ENCODE measurements at regions not wholly inside any gene's neighbourhood (a gene's known extent, or its start where the extent isn't known, plus 50 kb on each side); places are given as distances from the start of the nearest gene placed in this dataset.

DNA sequence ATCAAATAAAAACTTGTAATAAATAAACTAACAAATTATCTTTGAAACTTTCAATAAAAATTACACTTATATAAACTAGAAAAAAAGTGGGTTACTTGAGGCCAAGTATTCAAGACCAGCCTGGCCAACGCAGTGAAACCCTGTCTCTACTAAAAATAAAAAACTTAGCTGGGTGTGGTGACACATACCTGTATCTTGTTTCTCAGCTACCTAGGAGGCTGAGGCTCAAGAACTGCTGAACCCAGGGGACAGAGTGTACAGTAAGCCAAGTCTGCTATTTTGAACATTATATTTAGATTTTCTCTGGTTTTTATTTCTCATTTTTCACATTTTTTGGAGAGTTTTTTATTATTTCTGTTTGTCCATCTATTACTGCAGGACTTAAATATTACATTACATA is 1397.6 kb upstream of the B3GALT2 start:
- no peak overlapping the region for H3K4me3 ChIP-seq (ENCODE audit: low read depth in 1 of 3, low read length in 3 of 3)
- no peaks in the 10 kb centered on the region for H3K4me1 ChIP-seq (ENCODE audit: control insufficient read depth in 3 of 3, insufficient read depth in 2 of 3, low read depth in 1 of 3, low read length in 2 of 3)
- WGBS, 3 donors: 75 to 82% (median 76%) methylated on average over 1 of the region's 1 CpG
- no peaks in the 10 kb centered on the region for H3K36me3 ChIP-seq (ENCODE audit: control insufficient read depth in 3 of 3, insufficient read depth in 2 of 3, low read depth in 1 of 3, low read length in 3 of 3)
- peaks cover 0 to 4% of the 10 kb centered on the region in 2 donors for H3K9me3 ChIP-seq (ENCODE audit: control insufficient read depth in 2 of 2, insufficient read depth in 1 of 2, low read depth in 1 of 2, low read length in 1 of 2)
- DNase-seq (no peak), FAIRE-seq (no peak)
- H3K27me3 ChIP-seq (ENCODE audit: control insufficient read depth in 3 of 3, insufficient read depth in 3 of 3, low read length in 3 of 3): no peaks in the 10 kb centered on the region
- no peak overlapping the region for H3K27ac ChIP-seq (ENCODE audit: low read depth in 1 of 3, low read length in 2 of 3)

DNA sequence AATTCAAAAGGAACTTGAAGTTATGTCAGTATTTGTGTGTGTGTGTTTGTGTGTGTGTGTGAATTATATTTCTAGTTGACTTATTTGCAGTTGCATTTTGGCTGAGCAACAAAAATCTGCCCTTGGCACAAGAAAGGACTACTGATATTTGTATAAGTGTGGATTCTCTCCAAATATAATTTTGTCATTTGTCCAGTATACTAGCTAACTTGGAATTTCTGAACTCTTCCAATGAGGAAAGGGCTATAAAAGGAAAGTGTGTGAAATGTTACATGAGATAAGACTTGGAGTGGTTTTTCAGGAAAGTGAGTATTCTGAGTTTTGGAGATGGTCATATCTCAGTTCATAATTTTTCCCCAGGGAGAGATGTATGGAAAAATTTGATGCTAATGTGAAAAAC is 1384.1 kb upstream of the B3GALT2 start:
- no peak for DNase-seq
- H3K4me1 ChIP-seq (ENCODE audit: control insufficient read depth in 3 of 3, insufficient read depth in 2 of 3, low read depth in 1 of 3, low read length in 2 of 3): no peaks in the 10 kb centered on the region
- H3K27me3 ChIP-seq (ENCODE audit: control insufficient read depth in 3 of 3, insufficient read depth in 3 of 3, low read length in 3 of 3): no peaks in the 10 kb centered on the region
- no peaks in the 10 kb centered on the region for H3K9me3 ChIP-seq (ENCODE audit: control insufficient read depth in 2 of 2, insufficient read depth in 1 of 2, low read depth in 1 of 2, low read length in 1 of 2)
- no peaks in the 10 kb centered on the region for H3K36me3 ChIP-seq (ENCODE audit: control insufficient read depth in 3 of 3, insufficient read depth in 2 of 3, low read depth in 1 of 3, low read length in 3 of 3)
- FAIRE-seq: no peak
- no peak overlapping the region for H3K4me3 ChIP-seq (ENCODE audit: low read depth in 1 of 3, low read length in 3 of 3)
- no peak overlapping the region for H3K27ac ChIP-seq (ENCODE audit: low read depth in 1 of 3, low read length in 2 of 3)

DNA sequence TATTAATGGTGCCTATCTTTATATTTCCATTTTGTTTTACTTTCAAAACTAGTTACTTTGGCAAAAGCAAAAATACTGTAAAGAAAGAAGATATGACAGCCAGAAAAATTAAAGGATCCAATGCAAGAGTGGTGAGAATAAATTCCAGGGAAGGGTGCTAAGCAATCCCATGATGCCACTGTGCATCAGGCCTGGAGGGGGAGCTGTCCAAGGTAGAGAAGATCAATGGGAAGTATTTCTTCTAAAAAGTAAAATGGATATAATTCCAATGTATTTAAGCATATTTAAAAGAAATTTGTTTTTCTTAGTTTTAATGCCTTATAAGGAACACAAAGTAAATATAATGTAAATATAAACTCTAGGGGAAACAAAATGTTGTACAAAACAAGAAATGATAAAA is 1382.2 kb upstream of the B3GALT2 start:
- Histone ChIP-seq H3K4me3 (ENCODE audit: low read depth in 1 of 3, low read length in 3 of 3) (no peak overlapping the region), H3K9me3 (ENCODE audit: control insufficient read depth in 2 of 2, insufficient read depth in 1 of 2, low read depth in 1 of 2, low read length in 1 of 2) (no peaks in the 10 kb centered on the region), H3K27ac (ENCODE audit: low read depth in 1 of 3, low read length in 2 of 3) (no peak overlapping the region), H3K36me3 (ENCODE audit: control insufficient read depth in 3 of 3, insufficient read depth in 2 of 3, low read depth in 1 of 3, low read length in 3 of 3) (no peaks in the 10 kb centered on the region), H3K4me1 (ENCODE audit: control insufficient read depth in 3 of 3, insufficient read depth in 2 of 3, low read depth in 1 of 3, low read length in 2 of 3) (no peaks in the 10 kb centered on the region), H3K27me3 (ENCODE audit: control insufficient read depth in 3 of 3, insufficient read depth in 3 of 3, low read length in 3 of 3) (no peaks in the 10 kb centered on the region)
- DNase-seq (no peak), FAIRE-seq (no peak)

DNA sequence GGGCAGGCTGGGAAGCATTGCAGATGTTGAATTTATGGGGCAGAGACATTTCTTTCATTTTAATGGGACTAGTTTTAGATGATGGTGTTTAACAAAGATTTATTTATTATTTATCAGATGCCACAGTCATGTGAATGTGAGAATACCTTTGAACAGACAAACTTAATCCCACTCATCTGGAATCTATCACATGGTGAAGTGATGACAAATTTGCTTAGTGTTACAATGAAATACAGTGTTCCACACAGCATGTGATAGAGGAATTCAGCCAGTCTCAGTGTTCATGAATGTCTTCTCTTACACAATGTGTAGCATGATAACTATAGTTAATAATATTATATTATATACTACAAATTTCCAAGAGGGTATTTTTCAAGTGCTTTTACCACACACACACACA is 1361.7 kb upstream of the B3GALT2 start:
- Histone ChIP-seq H3K27ac (ENCODE audit: low read depth in 1 of 3, low read length in 2 of 3) (no peak overlapping the region), H3K36me3 (ENCODE audit: control insufficient read depth in 3 of 3, insufficient read depth in 2 of 3, low read depth in 1 of 3, low read length in 3 of 3) (no peaks in the 10 kb centered on the region), H3K4me1 (ENCODE audit: control insufficient read depth in 3 of 3, insufficient read depth in 2 of 3, low read depth in 1 of 3, low read length in 2 of 3) (no peaks in the 10 kb centered on the region), H3K4me3 (ENCODE audit: low read depth in 1 of 3, low read length in 3 of 3) (no peak overlapping the region), H3K27me3 (ENCODE audit: control insufficient read depth in 3 of 3, insufficient read depth in 3 of 3, low read length in 3 of 3) (no peaks in the 10 kb centered on the region), H3K9me3 (ENCODE audit: control insufficient read depth in 2 of 2, insufficient read depth in 1 of 2, low read depth in 1 of 2, low read length in 1 of 2) (peaks cover 0 to 5% of the 10 kb centered on the region in 2 donors)
- no peak for DNase-seq
- no peak for FAIRE-seq

DNA sequence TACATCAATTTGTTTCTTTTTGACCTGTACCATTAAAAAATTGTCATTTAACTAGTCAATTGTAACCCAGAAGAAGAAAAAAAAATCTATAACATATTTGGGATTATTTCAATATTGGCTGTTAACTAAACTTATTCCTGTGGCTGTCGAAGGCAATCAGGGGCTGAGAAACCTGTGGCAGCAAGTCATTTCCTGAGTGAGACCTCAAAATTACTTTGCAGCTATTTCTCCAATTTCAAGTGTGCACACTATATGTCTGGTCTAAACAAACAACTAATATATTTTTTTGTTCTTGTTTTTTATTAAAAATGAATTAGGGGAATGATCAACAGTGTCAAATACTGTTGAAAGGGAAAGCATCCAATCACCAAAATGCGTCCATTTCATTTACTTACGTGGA is 1357.6 kb upstream of the B3GALT2 start:
- Histone ChIP-seq H3K27ac (ENCODE audit: low read depth in 1 of 3, low read length in 2 of 3) (no peak overlapping the region), H3K9me3 (ENCODE audit: control insufficient read depth in 2 of 2, insufficient read depth in 1 of 2, low read depth in 1 of 2, low read length in 1 of 2) (peaks cover 0 to 4% of the 10 kb centered on the region in 2 donors), H3K4me3 (ENCODE audit: low read depth in 1 of 3, low read length in 3 of 3) (no peak overlapping the region), H3K27me3 (ENCODE audit: control insufficient read depth in 3 of 3, insufficient read depth in 3 of 3, low read length in 3 of 3) (no peaks in the 10 kb centered on the region), H3K36me3 (ENCODE audit: control insufficient read depth in 3 of 3, insufficient read depth in 2 of 3, low read depth in 1 of 3, low read length in 3 of 3) (no peaks in the 10 kb centered on the region), H3K4me1 (ENCODE audit: control insufficient read depth in 3 of 3, insufficient read depth in 2 of 3, low read depth in 1 of 3, low read length in 2 of 3) (no peaks in the 10 kb centered on the region)
- WGBS, 3 donors: 82 to 91% (median 84%) methylated on average over 3 of the region's 3 CpGs
- FAIRE-seq (no peak), DNase-seq (no peak)

DNA sequence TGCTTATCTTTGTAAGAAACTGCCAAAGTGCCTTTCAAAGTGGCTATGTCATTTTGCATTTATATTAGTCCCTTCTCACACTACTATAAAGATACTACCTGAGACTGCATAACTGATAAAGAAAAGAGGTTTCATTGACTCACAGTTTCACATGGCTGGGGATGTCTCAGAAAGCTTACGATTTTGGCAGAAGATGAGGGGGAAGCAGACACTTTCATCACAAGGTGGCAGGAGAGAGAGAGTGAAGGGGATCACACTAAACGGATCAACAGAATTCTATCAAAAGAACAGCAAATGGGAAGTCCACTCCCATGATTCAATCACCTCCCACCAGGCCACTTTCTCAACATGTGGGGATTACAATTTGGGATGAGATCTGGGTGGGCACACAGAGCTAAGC is 1352.0 kb upstream of the B3GALT2 start:
- 37 to 51% (median 48%) methylated on average over 2 of the region's 2 CpGs for WGBS, 3 donors
- DNase-seq: no peak
- Histone ChIP-seq H3K9me3 (ENCODE audit: control insufficient read depth in 2 of 2, insufficient read depth in 1 of 2, low read depth in 1 of 2, low read length in 1 of 2) (no peaks in the 10 kb centered on the region), H3K4me1 (ENCODE audit: control insufficient read depth in 3 of 3, insufficient read depth in 2 of 3, low read depth in 1 of 3, low read length in 2 of 3) (no peaks in the 10 kb centered on the region), H3K4me3 (ENCODE audit: low read depth in 1 of 3, low read length in 3 of 3) (no peak overlapping the region), H3K27ac (ENCODE audit: low read depth in 1 of 3, low read length in 2 of 3) (no peak overlapping the region), H3K27me3 (ENCODE audit: control insufficient read depth in 3 of 3, insufficient read depth in 3 of 3, low read length in 3 of 3) (no peaks in the 10 kb centered on the region), H3K36me3 (ENCODE audit: control insufficient read depth in 3 of 3, insufficient read depth in 2 of 3, low read depth in 1 of 3, low read length in 3 of 3) (no peaks in the 10 kb centered on the region)
- FAIRE-seq: no peak

DNA sequence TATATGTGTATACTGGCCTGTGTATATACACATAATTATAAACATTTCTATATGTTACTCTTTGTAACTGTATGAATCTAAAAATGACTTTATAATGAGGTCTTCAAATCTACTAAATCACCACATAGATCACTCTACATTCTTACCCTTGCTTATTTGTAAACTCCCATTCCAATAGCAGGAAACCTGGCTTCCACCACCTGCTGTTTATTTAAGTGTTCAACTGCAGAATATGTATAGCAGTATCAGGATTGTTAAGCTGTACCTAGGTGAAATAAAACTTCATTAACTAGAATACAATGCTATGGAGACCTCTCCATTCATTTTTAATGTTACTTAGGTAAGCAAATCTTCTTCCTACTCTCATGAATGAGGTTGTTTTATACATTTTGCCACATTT is 1351.1 kb upstream of the B3GALT2 start:
- FAIRE-seq (no peak), DNase-seq (no peak)
- Histone ChIP-seq H3K4me3 (ENCODE audit: low read depth in 1 of 3, low read length in 3 of 3) (no peak overlapping the region), H3K27me3 (ENCODE audit: control insufficient read depth in 3 of 3, insufficient read depth in 3 of 3, low read length in 3 of 3) (no peaks in the 10 kb centered on the region), H3K27ac (ENCODE audit: low read depth in 1 of 3, low read length in 2 of 3) (no peak overlapping the region), H3K4me1 (ENCODE audit: control insufficient read depth in 3 of 3, insufficient read depth in 2 of 3, low read depth in 1 of 3, low read length in 2 of 3) (no peaks in the 10 kb centered on the region), H3K36me3 (ENCODE audit: control insufficient read depth in 3 of 3, insufficient read depth in 2 of 3, low read depth in 1 of 3, low read length in 3 of 3) (no peaks in the 10 kb centered on the region), H3K9me3 (ENCODE audit: control insufficient read depth in 2 of 2, insufficient read depth in 1 of 2, low read depth in 1 of 2, low read length in 1 of 2) (no peaks in the 10 kb centered on the region)

DNA sequence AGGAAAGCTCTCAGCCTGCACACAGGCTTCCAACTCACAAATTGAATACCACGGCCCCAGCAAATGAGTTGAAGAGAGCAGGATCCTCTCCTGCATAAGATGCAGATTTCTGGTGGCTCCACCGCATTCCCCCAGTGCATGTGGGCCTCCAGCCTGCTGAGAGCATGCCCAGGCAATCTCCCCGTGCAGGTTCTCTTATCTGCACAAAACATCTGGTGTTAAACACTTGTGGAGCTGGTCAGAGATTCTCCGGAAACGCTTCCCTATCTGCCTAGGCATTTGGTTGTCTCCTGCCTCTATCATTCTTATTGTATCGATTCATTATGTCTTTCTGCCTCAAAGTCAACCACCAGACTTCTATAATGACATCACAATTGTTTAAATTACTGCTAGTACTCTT is 1349.0 kb upstream of the B3GALT2 start:
- H3K4me1 ChIP-seq (ENCODE audit: control insufficient read depth in 3 of 3, insufficient read depth in 2 of 3, low read depth in 1 of 3, low read length in 2 of 3): no peaks in the 10 kb centered on the region
- no peak for FAIRE-seq
- no peak for DNase-seq
- H3K27me3 ChIP-seq (ENCODE audit: control insufficient read depth in 3 of 3, insufficient read depth in 3 of 3, low read length in 3 of 3): no peaks in the 10 kb centered on the region
- H3K4me3 ChIP-seq (ENCODE audit: low read depth in 1 of 3, low read length in 3 of 3): no peak overlapping the region
- no peaks in the 10 kb centered on the region for H3K36me3 ChIP-seq (ENCODE audit: control insufficient read depth in 3 of 3, insufficient read depth in 2 of 3, low read depth in 1 of 3, low read length in 3 of 3)
- H3K9me3 ChIP-seq (ENCODE audit: control insufficient read depth in 2 of 2, insufficient read depth in 1 of 2, low read depth in 1 of 2, low read length in 1 of 2): no peaks in the 10 kb centered on the region
- no peak overlapping the region for H3K27ac ChIP-seq (ENCODE audit: low read depth in 1 of 3, low read length in 2 of 3)
- 32 to 37% (median 32%) methylated on average over 6 of the region's 6 CpGs for WGBS, 3 donors

DNA sequence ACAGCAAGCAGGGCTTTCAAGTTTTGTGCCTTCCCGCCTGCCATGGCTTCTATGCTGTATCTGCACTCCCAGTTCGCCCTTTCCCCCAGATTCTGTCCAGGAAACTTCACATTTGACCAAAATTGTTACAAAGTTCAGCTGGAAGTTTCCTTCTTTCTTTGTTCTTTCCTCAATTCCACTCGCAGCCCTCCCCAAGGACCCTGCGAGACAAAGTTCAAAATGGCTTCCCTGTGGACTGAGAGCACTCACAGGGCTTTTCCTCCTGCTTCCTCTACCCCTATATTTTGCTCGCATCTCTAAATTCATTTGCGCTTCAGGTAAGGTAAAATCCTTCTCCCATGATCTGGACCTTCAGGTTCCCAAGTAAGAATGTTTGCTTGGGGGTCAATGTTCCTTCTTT is 1348.4 kb upstream of the B3GALT2 start:
- no peak for FAIRE-seq
- no peaks in the 10 kb centered on the region for H3K9me3 ChIP-seq (ENCODE audit: control insufficient read depth in 2 of 2, insufficient read depth in 1 of 2, low read depth in 1 of 2, low read length in 1 of 2)
- no peak for DNase-seq
- WGBS, 3 donors: 74 to 87% (median 74%) methylated on average over 6 of the region's 6 CpGs
- H3K36me3 ChIP-seq (ENCODE audit: control insufficient read depth in 3 of 3, insufficient read depth in 2 of 3, low read depth in 1 of 3, low read length in 3 of 3): no peaks in the 10 kb centered on the region
- no peak overlapping the region for H3K4me3 ChIP-seq (ENCODE audit: low read depth in 1 of 3, low read length in 3 of 3)
- no peaks in the 10 kb centered on the region for H3K27me3 ChIP-seq (ENCODE audit: control insufficient read depth in 3 of 3, insufficient read depth in 3 of 3, low read length in 3 of 3)
- H3K27ac ChIP-seq (ENCODE audit: low read depth in 1 of 3, low read length in 2 of 3): no peak overlapping the region
- H3K4me1 ChIP-seq (ENCODE audit: control insufficient read depth in 3 of 3, insufficient read depth in 2 of 3, low read depth in 1 of 3, low read length in 2 of 3): no peaks in the 10 kb centered on the region
